Urinary bladder (tissue), 3 donors: ENCODE measurements at regions not wholly inside any gene's neighbourhood (a gene's known extent, or its start where the extent isn't known, plus 50 kb on each side); places are given as distances from the start of the nearest gene placed in this dataset.

Experiments used
- DNase-seq: peaks from one replicate; pipeline ENCODE4 v3.0.0-alpha.2; 2015; ENCODE audit errors: extremely low spot score
- H3K27ac ChIP-seq: one replicate; pipeline ENCODE4 v1.5.1; 2013; ENCODE audit warnings: low read depth, mild to moderate bottlenecking, moderate library complexity
- H3K36me3 ChIP-seq: one replicate; pipeline ENCODE4 v1.6.1; 2013; ENCODE audit warnings: mild to moderate bottlenecking, moderate library complexity; ENCODE audit not compliant: insufficient read depth
- H3K4me1 ChIP-seq: one replicate; pipeline ENCODE4 v1.6.1; 2013; ENCODE audit warnings: mild to moderate bottlenecking, moderate library complexity; ENCODE audit not compliant: insufficient read depth
- H3K4me3 ChIP-seq: one replicate; pipeline ENCODE4 v1.5.1; 2013; ENCODE audit warnings: low read depth, low read length
- WGBS: extraction: QIAGEN DNeasy Blood & Tissue Kit; methylation state at CpG from one replicate; pipeline ENCODE4 v1.1.7; 2013; 5-methylcytosine and 5-hydroxymethylcytosine counted together
- donor health status: healthy with polysubstance abuse.
- donor health status: healthy.

- 94% methylated on average over 16 of the region's 16 CpGs for WGBS
- DNase-seq, result no peak
- Histone ChIP-seq H3K36me3 (no peaks in the 10 kb centered on the region), H3K27ac (no peak overlapping the region), H3K4me1 (no peaks in the 10 kb centered on the region), H3K4me3 (no peak overlapping the region)
Measured at GRCh38 chr10:3406556-3406955, 234.0 kb upstream of the PITRM1 start.

DNA sequence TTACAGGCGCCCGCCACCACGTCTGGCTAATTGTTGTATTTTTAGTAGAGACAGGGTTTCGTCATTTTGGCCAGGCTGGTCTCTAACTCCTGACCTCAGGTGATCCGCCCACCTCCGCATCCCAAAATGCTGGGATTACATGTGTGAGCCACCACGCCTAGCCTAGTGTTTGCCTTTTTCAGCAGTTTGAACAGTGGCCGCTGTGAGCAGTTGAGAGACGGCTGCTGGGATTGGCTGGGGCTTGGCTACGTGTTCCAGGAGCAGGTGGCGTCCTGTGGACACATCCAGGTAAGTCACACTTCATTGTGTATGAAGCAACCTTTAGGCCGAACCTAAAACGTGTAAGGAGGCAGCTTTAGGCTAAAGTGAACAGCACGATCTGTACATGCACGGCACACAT is 231.8 kb upstream of the PITRM1 start:
- no peak for DNase-seq
- WGBS, result 97% methylated on average over 15 of the region's 15 CpGs
- no peaks in the 10 kb centered on the region for H3K36me3 ChIP-seq
- H3K4me3 ChIP-seq, result no peak overlapping the region
- no peak overlapping the region for H3K27ac ChIP-seq
- H3K4me1 ChIP-seq, result no peaks in the 10 kb centered on the region

- DNase-seq, result no peak
- Histone ChIP-seq H3K4me1 (no peaks in the 10 kb centered on the region), H3K27ac (no peak overlapping the region), H3K4me3 (no peak overlapping the region), H3K36me3 (no peaks in the 10 kb centered on the region)
- WGBS, result 86% methylated on average over 10 of the region's 10 CpGs
Measured at GRCh38 chr10:3402187-3402751, 229.7 kb upstream of the PITRM1 start.

DNA sequence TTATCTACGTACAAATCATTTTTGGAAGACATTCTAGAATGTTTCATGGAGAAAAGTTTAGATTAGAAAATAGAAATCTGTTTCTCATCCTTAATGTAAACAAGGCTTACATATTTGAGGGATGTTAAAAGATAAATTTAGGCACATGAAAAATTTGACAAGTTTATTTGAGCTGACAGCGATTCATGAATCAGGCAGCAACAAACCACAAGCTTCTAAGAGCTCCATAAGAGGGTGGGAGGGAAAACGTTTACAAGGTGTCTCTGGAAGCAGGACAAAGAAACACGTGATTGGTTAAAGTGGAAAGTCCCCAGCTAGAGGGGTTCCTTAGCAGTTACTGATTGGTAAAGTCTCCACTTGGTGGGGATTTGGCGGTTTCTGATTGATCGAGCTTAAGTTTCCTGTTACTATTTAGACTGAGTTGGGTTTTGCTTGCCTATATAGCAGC is 228.9 kb upstream of the PITRM1 start:
- WGBS, result 59% methylated on average over 6 of the region's 6 CpGs
- Histone ChIP-seq H3K4me3 (no peak overlapping the region), H3K4me1 (no peaks in the 10 kb centered on the region), H3K27ac (no peak overlapping the region), H3K36me3 (no peaks in the 10 kb centered on the region)
- DNase-seq, result no peak

DNA sequence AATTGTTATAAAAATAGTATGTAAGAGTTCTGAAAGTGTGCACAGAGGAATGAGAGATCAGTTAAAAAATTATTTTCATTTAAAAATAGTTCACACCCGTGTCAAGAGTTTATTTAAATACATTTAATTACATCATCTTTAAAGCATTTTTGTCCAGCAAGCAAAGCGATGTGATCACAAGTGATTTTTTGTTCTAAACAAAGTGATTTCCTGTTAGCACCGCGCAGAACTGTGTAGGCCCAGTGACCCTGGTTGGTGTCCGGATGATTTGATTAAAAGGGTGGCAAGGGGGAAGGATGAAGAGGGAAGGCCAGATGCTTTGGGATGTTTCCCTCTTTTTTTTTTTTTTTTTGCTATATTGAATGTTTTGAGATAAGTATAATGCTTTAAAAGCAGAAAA is 227.8 kb upstream of the PITRM1 start:
- WGBS, result 50% methylated on average over 5 of the region's 5 CpGs
- H3K27ac ChIP-seq, result no peak overlapping the region
- DNase-seq, result no peak
- no peaks in the 10 kb centered on the region for H3K4me1 ChIP-seq
- no peak overlapping the region for H3K4me3 ChIP-seq
- no peaks in the 10 kb centered on the region for H3K36me3 ChIP-seq

DNA sequence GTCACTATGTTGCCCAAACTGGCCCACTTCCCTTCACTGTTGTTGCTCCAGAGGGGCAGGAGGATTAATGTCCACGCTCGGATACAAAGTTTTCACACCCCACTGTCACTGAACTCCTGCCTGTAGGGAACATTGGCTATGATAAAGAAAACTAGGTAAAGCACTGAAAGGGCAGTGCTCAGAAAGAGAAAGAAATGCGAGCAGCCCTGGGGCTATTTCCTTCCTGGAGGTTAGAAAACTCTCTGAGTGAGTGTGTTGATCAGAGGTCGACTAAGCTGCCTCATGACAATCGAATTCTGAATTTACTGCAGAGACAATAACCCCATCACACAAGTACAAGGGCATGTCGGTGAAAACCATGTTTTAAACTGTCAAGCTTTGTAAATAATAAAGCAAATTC is 227.2 kb upstream of the PITRM1 start:
- no peaks in the 10 kb centered on the region for H3K4me1 ChIP-seq
- H3K27ac ChIP-seq, result no peak overlapping the region
- no peak overlapping the region for H3K4me3 ChIP-seq
- DNase-seq, result no peak
- H3K36me3 ChIP-seq, result no peaks in the 10 kb centered on the region
- 64% methylated on average over 6 of the region's 6 CpGs for WGBS

DNA sequence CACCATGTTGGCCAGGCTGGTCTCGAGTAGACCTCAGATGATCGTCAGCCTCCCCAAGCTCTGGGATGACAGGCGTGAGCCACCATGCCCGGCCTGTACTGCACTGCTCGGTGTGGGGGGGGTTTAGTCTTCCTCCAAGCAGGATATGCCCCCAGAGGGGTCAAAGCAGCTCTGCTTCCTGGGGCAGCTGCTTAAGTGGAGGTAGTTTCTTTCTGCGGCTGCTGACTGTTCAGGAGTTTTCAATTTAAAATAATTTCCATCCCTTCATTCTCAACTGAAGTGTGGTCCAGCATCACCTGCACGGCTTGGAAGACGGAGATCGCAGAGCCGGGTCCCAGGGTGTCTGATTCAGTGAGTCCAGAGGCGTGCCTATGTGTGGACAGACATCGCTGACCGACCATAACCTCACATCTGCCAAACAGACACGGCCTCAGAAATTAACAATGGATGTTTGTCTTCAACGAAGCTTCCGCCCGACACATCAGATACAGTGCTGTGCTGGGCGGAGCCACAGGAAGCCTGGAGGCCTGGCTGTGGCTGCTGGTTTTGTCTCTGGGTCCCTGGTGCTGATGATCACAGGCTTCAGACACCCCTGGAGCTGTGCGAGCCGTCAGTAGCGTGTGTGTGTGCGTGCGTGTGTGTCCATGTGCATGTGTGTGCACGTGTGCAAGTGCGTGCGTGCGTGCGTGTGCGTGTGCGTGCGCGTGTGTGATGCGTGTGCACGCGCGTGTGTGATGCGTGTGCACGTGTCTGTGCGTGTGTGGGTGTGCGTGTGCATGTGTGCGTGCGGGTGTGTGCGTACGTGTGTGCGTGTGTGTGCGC is 226.5 kb upstream of the PITRM1 start:
- Histone ChIP-seq H3K27ac (no peak overlapping the region), H3K36me3 (no peaks in the 10 kb centered on the region), H3K4me1 (no peaks in the 10 kb centered on the region), H3K4me3 (no peak overlapping the region)
- 86% methylated on average over 46 of the region's 46 CpGs for WGBS
- DNase-seq, result no peak

GRCh38 chr10:3397846-3398245 is 225.3 kb upstream of the PITRM1 start:
- H3K27ac ChIP-seq, result no peak overlapping the region
- H3K4me1 ChIP-seq, result no peaks in the 10 kb centered on the region
- no peak for DNase-seq
- WGBS, result 93% methylated on average over 23 of the region's 23 CpGs
- no peaks in the 10 kb centered on the region for H3K36me3 ChIP-seq
- H3K4me3 ChIP-seq, result no peak overlapping the region

DNA sequence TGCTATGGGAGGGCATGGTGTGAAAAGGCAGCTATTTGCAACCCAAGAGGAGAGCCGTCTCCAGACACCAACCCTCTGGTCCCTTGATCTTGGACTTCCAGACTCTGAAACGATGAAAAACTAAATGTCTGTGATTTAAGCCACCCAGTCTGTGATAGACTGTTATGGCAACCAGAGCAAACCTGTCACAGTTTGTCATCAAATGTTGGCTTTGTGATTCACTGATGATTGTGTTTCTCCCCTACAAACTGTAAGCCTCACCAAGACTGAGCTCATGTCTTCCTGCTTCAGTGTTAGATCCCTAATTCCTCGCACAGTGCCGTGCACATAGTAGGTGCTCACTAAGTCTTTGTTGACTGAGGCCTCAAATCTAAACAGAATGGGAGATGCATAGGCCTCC is 224.6 kb upstream of the PITRM1 start:
- no peak overlapping the region for H3K27ac ChIP-seq
- 79% methylated on average over 4 of the region's 4 CpGs for WGBS
- H3K4me3 ChIP-seq, result no peak overlapping the region
- no peak for DNase-seq
- H3K4me1 ChIP-seq, result no peaks in the 10 kb centered on the region
- no peaks in the 10 kb centered on the region for H3K36me3 ChIP-seq

GRCh38 chr10:3396116-3396515 is 223.5 kb upstream of the PITRM1 start:
- DNase-seq, result no peak
- no peak overlapping the region for H3K4me3 ChIP-seq
- H3K4me1 ChIP-seq, result no peaks in the 10 kb centered on the region
- WGBS, result 83% methylated on average over 10 of the region's 10 CpGs
- no peaks in the 10 kb centered on the region for H3K36me3 ChIP-seq
- no peak overlapping the region for H3K27ac ChIP-seq

DNA sequence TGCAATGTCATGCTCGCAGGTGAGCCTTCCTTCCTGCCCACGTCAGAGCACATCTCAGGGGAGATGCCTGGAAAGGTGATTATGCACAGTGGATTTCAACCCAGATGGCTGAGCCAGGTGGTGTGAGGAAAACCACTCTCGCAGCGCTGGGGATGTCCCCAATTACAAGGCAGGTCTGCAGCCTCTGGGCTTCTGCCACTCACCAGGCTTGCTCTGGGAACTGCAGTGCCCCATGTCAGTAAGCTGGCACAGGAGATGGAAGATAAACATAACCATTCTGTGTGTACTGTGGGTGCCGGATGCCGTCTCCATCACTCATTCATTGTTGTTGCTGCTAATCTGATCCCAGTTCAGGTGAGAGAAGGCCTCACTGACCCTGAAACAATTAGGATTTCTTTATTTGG is 222.9 kb upstream of the PITRM1 start:
- H3K27ac ChIP-seq, result no peak overlapping the region
- DNase-seq, result no peak
- no peaks in the 10 kb centered on the region for H3K4me1 ChIP-seq
- H3K4me3 ChIP-seq, result no peak overlapping the region
- H3K36me3 ChIP-seq, result no peaks in the 10 kb centered on the region
- whole genome bisulfite sequencing, result 73% methylated on average over 6 of the region's 6 CpGs

DNA sequence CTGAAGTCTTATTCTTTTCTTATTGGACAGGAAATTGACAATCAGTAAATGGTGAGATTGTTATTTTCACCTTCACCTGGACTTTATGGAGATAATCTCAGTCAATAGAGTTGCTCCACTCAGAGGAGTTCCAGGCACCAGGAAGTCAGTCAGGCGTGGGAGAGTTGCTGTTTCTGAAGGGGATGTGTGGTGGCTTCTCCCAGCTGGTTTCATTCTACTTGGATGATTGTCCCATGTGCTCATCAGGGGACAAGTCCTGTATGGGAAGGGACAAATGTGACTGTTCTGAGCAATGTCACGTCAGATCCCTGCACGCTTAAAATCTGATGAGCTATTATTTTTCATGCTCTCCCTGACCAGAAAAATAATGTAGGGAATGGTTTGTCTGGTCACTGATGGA is 222.5 kb upstream of the PITRM1 start:
- no peak overlapping the region for H3K27ac ChIP-seq
- WGBS, result 94% methylated on average over 3 of the region's 3 CpGs
- no peak overlapping the region for H3K4me3 ChIP-seq
- H3K4me1 ChIP-seq, result no peaks in the 10 kb centered on the region
- DNase-seq, result no peak
- H3K36me3 ChIP-seq, result no peaks in the 10 kb centered on the region

DNA sequence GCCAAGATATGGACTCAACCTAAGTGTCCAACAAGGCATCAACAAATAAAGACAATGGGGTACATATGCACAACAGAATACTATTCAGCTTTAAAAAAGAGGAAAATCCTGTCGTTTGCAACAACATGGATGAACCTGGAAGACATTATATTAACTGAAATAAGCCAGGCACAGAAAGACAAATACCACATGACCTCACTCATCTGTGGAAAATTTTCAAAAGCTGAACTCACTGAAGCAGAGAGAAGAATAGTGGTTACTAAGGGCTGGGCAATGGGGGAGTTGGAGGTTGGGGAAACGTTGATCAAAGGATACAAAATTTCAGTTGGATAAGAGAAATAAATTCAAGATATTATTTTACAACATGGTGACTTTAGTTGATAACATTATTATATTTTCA is 221.4 kb upstream of the PITRM1 start:
- 54% methylated on average over 2 of the region's 2 CpGs for WGBS
- Histone ChIP-seq H3K27ac (no peak overlapping the region), H3K4me3 (no peak overlapping the region), H3K36me3 (no peaks in the 10 kb centered on the region), H3K4me1 (no peaks in the 10 kb centered on the region)
- DNase-seq, result no peak

DNA sequence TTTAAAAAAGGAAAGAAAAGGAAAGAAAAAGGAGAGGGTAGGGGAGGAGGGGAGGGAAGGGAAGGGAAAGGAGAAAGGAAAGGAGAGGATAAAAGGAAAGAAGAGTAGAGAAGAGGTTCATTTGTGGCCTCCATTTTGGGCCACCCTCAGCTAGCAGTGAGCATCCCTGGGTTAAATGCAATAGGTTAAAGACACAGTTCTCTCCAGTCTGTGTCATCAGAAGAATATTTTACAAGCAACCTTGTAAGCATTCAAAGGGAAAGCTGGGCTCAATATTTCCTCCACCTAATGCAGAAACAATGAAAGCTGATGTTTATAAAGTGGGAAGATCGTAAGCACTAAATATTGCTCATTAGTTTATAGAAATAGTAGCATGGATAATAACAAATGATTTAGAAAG is 219.1 kb upstream of the PITRM1 start:
- no peak overlapping the region for H3K27ac ChIP-seq

More for the DNA sequence above, 219.1 kb upstream of the PITRM1 start:
- H3K4me3 ChIP-seq, result no peak overlapping the region
- WGBS, result 62% methylated on average over 1 of the region's 1 CpG
- no peaks in the 10 kb centered on the region for H3K36me3 ChIP-seq
- H3K4me1 ChIP-seq, result no peaks in the 10 kb centered on the region
- DNase-seq, result no peak
